ENCODE measurements at regions not wholly inside any gene's neighbourhood (a gene's known extent, or its start where the extent isn't known, plus 50 kb on each side); places are given as distances from the start of the nearest gene placed in this dataset.

GRCh38 chr9:87343816-87344430 is 153.7 kb upstream of the DAPK1 start:
- Histone ChIP-seq H4K8ac (replicated peaks; ENCODE audit: insufficient read length, low read depth, low read length) (no peak overlapping the region), H3K4me2 (ENCODE audit: insufficient read depth, insufficient read length, low read length) (no peak overlapping the region), H3K9me3 (ENCODE audit: control insufficient read depth, low read depth, low read length) (no peaks in the 10 kb centered on the region), H2BK20ac (ENCODE audit: low read depth, low read length, poor library complexity, severe bottlenecking) (no peak overlapping the region), H2BK15ac (ENCODE audit: low read depth, low read length) (no peak overlapping the region), H3K23me2 (ENCODE audit: insufficient read length, low read depth, low read length, poor library complexity, severe bottlenecking) (no peaks in the 10 kb centered on the region), H4K5ac (ENCODE audit: insufficient read length, low read depth, low read length) (no peak overlapping the region), H3K18ac (ENCODE audit: insufficient read length, low read depth, low read length) (no peak overlapping the region), H3K79me1 (ENCODE audit: insufficient read depth, low read depth, low read length, poor library complexity, severe bottlenecking) (no peaks in the 10 kb centered on the region), H3T11ph (ENCODE audit: low read length) (no peak overlapping the region), H3K79me2 (ENCODE audit: insufficient read depth, low read length) (no peaks in the 10 kb centered on the region), H4K91ac (ENCODE audit: insufficient read length, low read depth, low read length) (no peak overlapping the region), H3K56ac (ENCODE audit: insufficient read length, low read depth, low read length) (no peak overlapping the region), H2BK5ac (ENCODE audit: insufficient read length, low read length) (no peak overlapping the region), H3K23ac (ENCODE audit: insufficient read length, low read depth, low read length) (no peak overlapping the region), H2BK120ac (ENCODE audit: low read depth, low read length, poor library complexity, severe bottlenecking) (no peak overlapping the region), H2BK12ac (ENCODE audit: insufficient read length, low read depth, low read length) (no peak overlapping the region), H2AFZ (ENCODE audit: low read length) (no peak overlapping the region), H4K20me1 (ENCODE audit: control insufficient read depth, insufficient read depth, insufficient read length) (no peaks in the 10 kb centered on the region), H3K4ac (ENCODE audit: low read depth, low read length) (no peak overlapping the region), H2AK5ac (ENCODE audit: insufficient read length, low read length) (no peak overlapping the region), H3K27ac (ENCODE audit: insufficient read length, low read depth, low read length) (no peak overlapping the region), H3K4me1 (ENCODE audit: insufficient read depth, low read length) (no peaks in the 10 kb centered on the region; the same call in 1 of the 2 replicates), H3K14ac (ENCODE audit: insufficient read depth, low read length) (no peak overlapping the region), H3K9ac (ENCODE audit: extremely low read depth, insufficient read length, low read length) (no peak overlapping the region), H3K27me3 (ENCODE audit: insufficient read depth, low read length) (no peaks in the 10 kb centered on the region)
- no peak for DNase-seq
- no peaks in the 10 kb centered on the region; a peak in 1 of 5 replicates for H3K9me3 Mint-ChIP-seq
- TF ChIP-seq CTCF (conservative IDR thresholded peaks at IDR 0.05), result no peak
- H3K4me1 Mint-ChIP-seq, result peaks cover 21 to 27% of the 10 kb centered on the region in 2 experiments
- H3K4me3 Mint-ChIP-seq, result no peak overlapping the region
- no peak overlapping the region for H3K27ac Mint-ChIP-seq
- peaks cover 2% of the 10 kb centered on the region for H3K27me3 Mint-ChIP-seq (ENCODE audit: low read depth)
- H3K36me3 Mint-ChIP-seq (ENCODE audit: insufficient read depth in 1 of 3, low read depth in 3 of 3), result no peaks in the 10 kb centered on the region; a peak in 1 of 7 replicates
- WGBS (ENCODE audit: extremely low coverage, insufficient read length, low lambda C conversion rate), result no CpG with 5 or more reads among the region's 5 CpGs
